DND-41 (cell line): ENCODE measurements at regions not wholly inside any gene's neighbourhood (a gene's known extent, or its start where the extent isn't known, plus 50 kb on each side); places are given as distances from the start of the nearest gene placed in this dataset.

Experiments used
- CTCF ChIP-seq: IDR thresholded peaks from 2 replicates; pipeline ENCODE4 v1.5.1; 2012; ENCODE audit warnings: borderline replicate concordance, low read length, moderate library complexity, mild to moderate bottlenecking; ENCODE audit not compliant: poor library complexity, severe bottlenecking; ENCODE audit errors: extremely low read depth
- EZH2 ChIP-seq: IDR thresholded peaks from 3 replicates; pipeline ENCODE4 v1.6.1; 2012; ENCODE audit warnings: borderline replicate concordance, low read depth, mild to moderate bottlenecking, moderate library complexity, low read length, inconsistent platforms; ENCODE audit not compliant: severe bottlenecking

GRCh38 chr18:53819671-53820070 lies 404.8 kb downstream of the MBD2 start:
- no peak for TF ChIP-seq CTCF
- no peak for TF ChIP-seq EZH2
